ENCODE measurements at regions not wholly inside any gene's neighbourhood (a gene's known extent, or its start where the extent isn't known, plus 50 kb on each side); places are given as distances from the start of the nearest gene placed in this dataset.

- no peak overlapping the region for H3K9ac ChIP-seq (ENCODE audit: low read depth in 1 of 2, low read length in 2 of 2)
- no peak overlapping the region for H3K4me3 ChIP-seq (ENCODE audit: low read depth in 1 of 2, low read length in 2 of 2)
- peaks cover 4 to 6% of the 10 kb centered on the region in 2 donors for H3K4me1 ChIP-seq (ENCODE audit: control insufficient read depth in 1 of 2, insufficient read depth in 2 of 2, low read length in 2 of 2)
- no peak overlapping the region for H3K27ac ChIP-seq (ENCODE audit: low read depth, low read length)
- H3K27me3 ChIP-seq (ENCODE audit: control insufficient read depth in 1 of 2, insufficient read depth in 2 of 2, low read length in 2 of 2) = no peaks in the 10 kb centered on the region
- H3K36me3 ChIP-seq (ENCODE audit: control insufficient read depth in 1 of 2, insufficient read depth in 2 of 2, low read length in 2 of 2) = no peaks in the 10 kb centered on the region
- no peaks in the 10 kb centered on the region for H3K9me3 ChIP-seq (ENCODE audit: control insufficient read depth in 1 of 2, low read length in 2 of 2)
Measured at GRCh38 chr2:61634512-61634911, 96.4 kb upstream of the XPO1 start.

GRCh38 chr2:61633250-61633649 is 95.1 kb upstream of the XPO1 start:
- H3K4me1 ChIP-seq (ENCODE audit: control insufficient read depth in 1 of 2, insufficient read depth in 2 of 2, low read length in 2 of 2) = peaks cover 4 to 6% of the 10 kb centered on the region in 2 donors
- no peaks in the 10 kb centered on the region for H3K27me3 ChIP-seq (ENCODE audit: control insufficient read depth in 1 of 2, insufficient read depth in 2 of 2, low read length in 2 of 2)
- no peak overlapping the region for H3K4me3 ChIP-seq (ENCODE audit: low read depth in 1 of 2, low read length in 2 of 2)
- H3K9ac ChIP-seq (ENCODE audit: low read depth in 1 of 2, low read length in 2 of 2) = no peak overlapping the region
- no peak overlapping the region for H3K27ac ChIP-seq (ENCODE audit: low read depth, low read length)
- H3K36me3 ChIP-seq (ENCODE audit: control insufficient read depth in 1 of 2, insufficient read depth in 2 of 2, low read length in 2 of 2) = no peaks in the 10 kb centered on the region
- H3K9me3 ChIP-seq (ENCODE audit: control insufficient read depth in 1 of 2, low read length in 2 of 2) = no peaks in the 10 kb centered on the region

DNA sequence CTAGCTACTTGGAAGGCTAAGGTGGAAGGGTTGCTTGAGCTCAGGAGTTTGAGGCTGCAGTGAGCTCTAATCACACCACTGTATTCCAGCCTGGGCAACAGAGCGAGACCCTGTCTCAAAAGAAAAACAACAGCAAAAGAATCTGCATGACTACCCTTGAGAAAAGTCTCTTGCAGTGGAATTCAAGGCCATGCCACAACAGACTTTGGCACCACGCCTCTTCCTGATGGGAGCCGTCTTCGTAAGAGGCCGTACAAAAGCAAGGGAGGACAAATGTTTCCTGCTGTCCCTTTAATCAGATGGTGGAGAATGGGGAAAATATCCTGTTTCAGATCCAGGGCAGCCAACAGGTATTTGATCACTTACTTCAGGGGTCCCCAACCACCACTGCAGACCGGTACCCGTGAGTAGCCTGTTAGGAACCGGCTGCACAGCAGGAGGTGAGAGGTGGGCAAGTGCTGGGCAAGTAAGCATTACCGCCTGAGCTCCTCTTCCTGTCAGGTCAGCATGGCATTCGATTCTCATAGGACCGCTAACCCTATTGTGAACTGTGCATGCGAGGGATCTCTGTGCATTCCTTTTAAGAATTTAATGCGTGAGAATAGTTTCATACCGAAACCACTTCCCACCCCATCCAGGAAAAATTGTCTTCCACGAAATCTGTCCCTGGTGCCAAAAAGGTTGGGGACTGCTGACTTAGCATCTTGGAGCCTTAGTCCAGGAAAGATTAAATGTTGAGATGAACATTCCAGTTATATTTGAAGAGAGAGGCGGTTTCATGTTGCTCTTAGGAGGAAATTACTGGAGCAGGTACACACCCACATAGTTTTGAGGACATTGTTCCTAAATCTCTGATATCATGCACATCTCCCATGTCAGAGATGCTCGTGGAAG is 94.4 kb upstream of the XPO1 start:
- Histone ChIP-seq H3K9ac (ENCODE audit: low read depth in 1 of 2, low read length in 2 of 2) (no peak overlapping the region), H3K4me3 (ENCODE audit: low read depth in 1 of 2, low read length in 2 of 2) (no peak overlapping the region)

GRCh38 chr2:61631321-61631720 is 93.2 kb upstream of the XPO1 start:
- Histone ChIP-seq H3K36me3 (ENCODE audit: control insufficient read depth in 1 of 2, insufficient read depth in 2 of 2, low read length in 2 of 2) (no peaks in the 10 kb centered on the region), H3K4me3 (ENCODE audit: low read depth in 1 of 2, low read length in 2 of 2) (no peak overlapping the region), H3K27me3 (ENCODE audit: control insufficient read depth in 1 of 2, insufficient read depth in 2 of 2, low read length in 2 of 2) (no peaks in the 10 kb centered on the region), H3K9me3 (ENCODE audit: control insufficient read depth in 1 of 2, low read length in 2 of 2) (no peaks in the 10 kb centered on the region), H3K27ac (ENCODE audit: low read depth, low read length) (no peak overlapping the region), H3K9ac (ENCODE audit: low read depth in 1 of 2, low read length in 2 of 2) (no peak overlapping the region), H3K4me1 (ENCODE audit: control insufficient read depth in 1 of 2, insufficient read depth in 2 of 2, low read length in 2 of 2) (peaks cover 4 to 6% of the 10 kb centered on the region in 2 donors)

More for the DNA sequence above, 94.4 kb upstream of the XPO1 start:
- H3K4me1 ChIP-seq (ENCODE audit: control insufficient read depth in 1 of 2, insufficient read depth in 2 of 2, low read length in 2 of 2) = peaks cover 4 to 6% of the 10 kb centered on the region in 2 donors
- no peaks in the 10 kb centered on the region for H3K36me3 ChIP-seq (ENCODE audit: control insufficient read depth in 1 of 2, insufficient read depth in 2 of 2, low read length in 2 of 2)
- H3K9me3 ChIP-seq (ENCODE audit: control insufficient read depth in 1 of 2, low read length in 2 of 2) = no peaks in the 10 kb centered on the region
- no peaks in the 10 kb centered on the region for H3K27me3 ChIP-seq (ENCODE audit: control insufficient read depth in 1 of 2, insufficient read depth in 2 of 2, low read length in 2 of 2)
- H3K27ac ChIP-seq (ENCODE audit: low read depth, low read length) = no peak overlapping the region

DNA sequence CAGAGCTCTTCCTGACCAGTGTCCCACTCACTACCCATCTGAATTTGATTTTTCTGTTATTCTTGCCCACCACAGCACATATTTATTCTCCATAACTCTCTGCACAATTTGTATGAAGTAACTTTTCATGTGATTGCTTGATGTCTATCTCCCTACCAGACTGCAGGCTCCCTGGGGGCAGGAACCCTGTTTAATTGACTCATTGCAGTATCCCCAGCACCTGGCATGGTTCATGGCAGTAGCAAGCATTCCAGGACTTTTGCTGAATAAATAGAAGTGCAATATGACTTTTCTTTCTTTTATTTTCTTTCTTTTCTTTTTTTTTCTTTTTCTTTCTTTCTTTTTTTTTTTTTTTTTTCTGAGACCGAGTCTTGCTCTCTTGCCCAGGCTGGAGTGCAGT is 88.7 kb upstream of the XPO1 start:
- Histone ChIP-seq H3K4me1 (ENCODE audit: control insufficient read depth in 1 of 2, insufficient read depth in 2 of 2, low read length in 2 of 2) (peaks cover 4 to 6% of the 10 kb centered on the region in 2 donors), H3K9me3 (ENCODE audit: control insufficient read depth in 1 of 2, low read length in 2 of 2) (no peaks in the 10 kb centered on the region)

DNA sequence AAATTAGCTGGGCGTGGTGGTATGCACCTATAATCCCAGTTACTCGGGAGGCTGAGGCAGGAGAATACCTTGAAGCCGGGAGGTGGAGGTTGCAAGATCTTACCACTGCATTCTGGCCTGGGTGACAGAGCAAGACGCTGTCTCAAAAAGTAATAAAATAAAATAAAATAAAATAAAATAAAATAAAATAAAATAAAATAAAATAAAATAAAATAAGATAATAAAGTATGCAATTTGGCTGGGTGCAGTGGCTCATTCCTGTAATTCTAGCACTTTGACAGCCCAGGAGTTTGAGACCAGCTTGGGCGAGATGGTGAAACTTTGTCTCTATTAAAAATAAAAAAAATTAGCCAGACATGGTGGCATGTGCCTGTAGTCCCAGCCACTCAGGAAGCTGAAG is 85.6 kb upstream of the XPO1 start:
- H3K36me3 ChIP-seq (ENCODE audit: control insufficient read depth in 1 of 2, insufficient read depth in 2 of 2, low read length in 2 of 2) = no peaks in the 10 kb centered on the region
- H3K4me1 ChIP-seq (ENCODE audit: control insufficient read depth in 1 of 2, insufficient read depth in 2 of 2, low read length in 2 of 2) = no peaks in the 10 kb centered on the region
- no peaks in the 10 kb centered on the region for H3K9me3 ChIP-seq (ENCODE audit: control insufficient read depth in 1 of 2, low read length in 2 of 2)
- H3K27me3 ChIP-seq (ENCODE audit: control insufficient read depth in 1 of 2, insufficient read depth in 2 of 2, low read length in 2 of 2) = no peaks in the 10 kb centered on the region
- no peak overlapping the region for H3K27ac ChIP-seq (ENCODE audit: low read depth, low read length)
- H3K4me3 ChIP-seq (ENCODE audit: low read depth in 1 of 2, low read length in 2 of 2) = no peak overlapping the region
- H3K9ac ChIP-seq (ENCODE audit: low read depth in 1 of 2, low read length in 2 of 2) = no peak overlapping the region

More for the DNA sequence above, 88.7 kb upstream of the XPO1 start:
- Histone ChIP-seq H3K36me3 (ENCODE audit: control insufficient read depth in 1 of 2, insufficient read depth in 2 of 2, low read length in 2 of 2) (no peaks in the 10 kb centered on the region), H3K27me3 (ENCODE audit: control insufficient read depth in 1 of 2, insufficient read depth in 2 of 2, low read length in 2 of 2) (no peaks in the 10 kb centered on the region), H3K27ac (ENCODE audit: low read depth, low read length) (no peak overlapping the region), H3K4me3 (ENCODE audit: low read depth in 1 of 2, low read length in 2 of 2) (no peak overlapping the region), H3K9ac (ENCODE audit: low read depth in 1 of 2, low read length in 2 of 2) (no peak overlapping the region)

- no peaks in the 10 kb centered on the region for H3K4me1 ChIP-seq (ENCODE audit: control insufficient read depth in 1 of 2, insufficient read depth in 2 of 2, low read length in 2 of 2)
- no peak overlapping the region for H3K9ac ChIP-seq (ENCODE audit: low read depth in 1 of 2, low read length in 2 of 2)
- no peak overlapping the region for H3K4me3 ChIP-seq (ENCODE audit: low read depth in 1 of 2, low read length in 2 of 2)
- H3K9me3 ChIP-seq (ENCODE audit: control insufficient read depth in 1 of 2, low read length in 2 of 2) = no peaks in the 10 kb centered on the region
- no peaks in the 10 kb centered on the region for H3K36me3 ChIP-seq (ENCODE audit: control insufficient read depth in 1 of 2, insufficient read depth in 2 of 2, low read length in 2 of 2)
- no peaks in the 10 kb centered on the region for H3K27me3 ChIP-seq (ENCODE audit: control insufficient read depth in 1 of 2, insufficient read depth in 2 of 2, low read length in 2 of 2)
- no peak overlapping the region for H3K27ac ChIP-seq (ENCODE audit: low read depth, low read length)
Measured at GRCh38 chr2:61620244-61621159, 82.3 kb upstream of the XPO1 start.

DNA sequence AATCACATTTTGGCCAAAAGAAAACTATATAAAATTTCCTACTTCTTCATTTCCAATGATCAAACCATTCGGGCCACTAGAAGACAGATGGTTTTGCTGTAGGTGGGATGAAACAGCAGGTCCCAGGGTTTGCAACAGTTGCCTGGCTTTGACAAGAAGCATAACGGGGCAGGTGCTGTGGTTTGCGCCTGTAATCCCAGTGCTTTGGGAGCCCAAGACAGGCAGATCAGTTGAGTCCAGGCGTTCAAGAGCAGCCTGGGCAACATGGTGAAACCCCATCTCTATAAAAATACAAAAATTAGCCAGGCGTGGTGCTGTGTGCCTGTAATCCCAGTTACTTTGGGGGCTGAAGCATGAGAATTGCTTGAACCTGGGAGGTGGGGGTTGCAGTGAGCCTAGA is 81.4 kb upstream of the XPO1 start:
- H3K4me1 ChIP-seq (ENCODE audit: control insufficient read depth in 1 of 2, insufficient read depth in 2 of 2, low read length in 2 of 2) = no peaks in the 10 kb centered on the region
- H3K27ac ChIP-seq (ENCODE audit: low read depth, low read length) = no peak overlapping the region
- H3K9ac ChIP-seq (ENCODE audit: low read depth in 1 of 2, low read length in 2 of 2) = no peak overlapping the region
- H3K9me3 ChIP-seq (ENCODE audit: control insufficient read depth in 1 of 2, low read length in 2 of 2) = no peaks in the 10 kb centered on the region
- H3K27me3 ChIP-seq (ENCODE audit: control insufficient read depth in 1 of 2, insufficient read depth in 2 of 2, low read length in 2 of 2) = no peaks in the 10 kb centered on the region
- H3K4me3 ChIP-seq (ENCODE audit: low read depth in 1 of 2, low read length in 2 of 2) = no peak overlapping the region
- no peaks in the 10 kb centered on the region for H3K36me3 ChIP-seq (ENCODE audit: control insufficient read depth in 1 of 2, insufficient read depth in 2 of 2, low read length in 2 of 2)

DNA sequence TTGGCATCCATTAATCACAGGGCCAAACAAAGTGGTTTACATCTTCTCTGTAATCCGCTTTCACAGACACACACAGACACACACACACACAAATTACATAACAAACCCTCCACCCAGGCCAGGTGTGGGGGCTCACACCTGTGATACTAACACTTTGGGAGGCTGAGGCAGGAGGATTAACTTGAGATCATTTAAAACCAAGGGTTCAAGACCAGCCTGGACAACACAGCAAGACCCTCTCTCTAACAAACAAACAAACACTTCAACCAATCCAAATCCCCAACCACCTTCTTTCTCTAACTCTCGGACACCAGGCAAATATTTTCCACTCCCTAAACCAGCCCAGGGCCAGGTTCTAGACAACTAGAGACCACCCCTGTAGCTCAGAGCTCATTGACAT is 79.5 kb upstream of the XPO1 start:
- Histone ChIP-seq H3K9me3 (ENCODE audit: control insufficient read depth in 1 of 2, low read length in 2 of 2) (no peaks in the 10 kb centered on the region), H3K27ac (ENCODE audit: low read depth, low read length) (no peak overlapping the region), H3K36me3 (ENCODE audit: control insufficient read depth in 1 of 2, insufficient read depth in 2 of 2, low read length in 2 of 2) (no peaks in the 10 kb centered on the region), H3K9ac (ENCODE audit: low read depth in 1 of 2, low read length in 2 of 2) (no peak overlapping the region), H3K4me1 (ENCODE audit: control insufficient read depth in 1 of 2, insufficient read depth in 2 of 2, low read length in 2 of 2) (no peaks in the 10 kb centered on the region), H3K27me3 (ENCODE audit: control insufficient read depth in 1 of 2, insufficient read depth in 2 of 2, low read length in 2 of 2) (no peaks in the 10 kb centered on the region), H3K4me3 (ENCODE audit: low read depth in 1 of 2, low read length in 2 of 2) (no peak overlapping the region)

GRCh38 chr2:61605245-61605644 is 67.1 kb upstream of the XPO1 start:
- H3K27ac ChIP-seq (ENCODE audit: low read depth, low read length) = no peak overlapping the region
- no peak overlapping the region for H3K9ac ChIP-seq (ENCODE audit: low read depth in 1 of 2, low read length in 2 of 2)
- no peaks in the 10 kb centered on the region for H3K27me3 ChIP-seq (ENCODE audit: control insufficient read depth in 1 of 2, insufficient read depth in 2 of 2, low read length in 2 of 2)
- no peaks in the 10 kb centered on the region for H3K9me3 ChIP-seq (ENCODE audit: control insufficient read depth in 1 of 2, low read length in 2 of 2)
- no peaks in the 10 kb centered on the region for H3K36me3 ChIP-seq (ENCODE audit: control insufficient read depth in 1 of 2, insufficient read depth in 2 of 2, low read length in 2 of 2)
- no peak overlapping the region for H3K4me3 ChIP-seq (ENCODE audit: low read depth in 1 of 2, low read length in 2 of 2)
- H3K4me1 ChIP-seq (ENCODE audit: control insufficient read depth in 1 of 2, insufficient read depth in 2 of 2, low read length in 2 of 2) = no peaks in the 10 kb centered on the region
